Adrenal gland (tissue), 9 donors: ENCODE measurements at regions not wholly inside any gene's neighbourhood (a gene's known extent, or its start where the extent isn't known, plus 50 kb on each side); places are given as distances from the start of the nearest gene placed in this dataset.

Experiments
- DNase-seq, 7 donors: peaks; one replicate each; pipeline ENCODE4 v3.0.0-alpha.2; 2019 to 2020
- H3K27ac ChIP-seq, 5 donors: fragments of 200-600 bp; sonication (generic) in 4 of 5; 1 replicate in 3 of 5; 2 replicates in 2 of 5; pipeline versions ENCODE4 v1.5.1 to v1.8.0; 2016 to 2020; ENCODE audit warnings: mild to moderate bottlenecking in 1 of 5
- H3K27me3 ChIP-seq: fragments of 200-600 bp; 2 replicates; pipeline ENCODE4 v1.8.0; 2021
- H3K36me3 ChIP-seq, 2 donors: fragments of 200-600 bp; replicated peaks in 1 of 2; 1 replicate in 1 of 2; 2 replicates in 1 of 2; pipeline versions ENCODE4 v1.5.1 to v1.8.0; 2018 to 2022
- H3K4me1 ChIP-seq, 2 donors: fragments of 200-600 bp; replicated peaks in 1 of 2; 1 replicate in 1 of 2; 2 replicates in 1 of 2; pipeline versions ENCODE4 v1.5.1 to v1.8.0; 2018 to 2021
- H3K4me3 ChIP-seq, 4 donors: fragments of 200-600 bp; sonication (generic) in 3 of 4; one replicate each; pipeline ENCODE4 v1.5.1; 2016 to 2018
- H3K9me3 ChIP-seq, 3 donors: fragments of 200-600 bp; sonication (generic) in 1 of 3; replicated peaks in 1 of 3; 1 replicate in 2 of 3; 2 replicates in 1 of 3; pipeline versions ENCODE4 v1.5.1 to v1.8.0; 2016 to 2021
- POLR2A ChIP-seq, 2 donors: fragments of 450-650 bp; IDR thresholded peaks; one replicate each; pipeline ENCODE4 v1.6.1; 2017; ENCODE audit warnings: antibody characterized with exemption in 2 of 2, mild to moderate bottlenecking in 2 of 2, moderate library complexity in 1 of 2
- WGBS, 4 donors: extraction: QIAGEN DNeasy Blood & Tissue Kit in 2 of 4; methylation state at CpG; one replicate each; pipeline versions ENCODE4 v1.1.5 to v1.1.7; 2013 to 2017; 5-methylcytosine and 5-hydroxymethylcytosine counted together
- intact Hi-C, 2 donors: fragments of 100-400 bp; cut with DNase I; formaldehyde crosslinking; loops; one replicate each; pipeline versions ENCODE4 v1.14.1 to v1.15.0; 2022 to 2023
- TF ChIP-seq, protein P1 (sequence below), 6 experiments: fragments of 450-650 bp in 4 of 6; fragments of 200-600 bp in 2 of 6; sonication (generic) in 1 of 6; IDR thresholded peaks; 1 replicate in 5 of 6; 2 replicates in 1 of 6; pipeline versions ENCODE4 v1.5.1 to v1.8.0; 2016 to 2021; ENCODE audit warnings: antibody characterized with exemption in 6 of 6, mild to moderate bottlenecking in 2 of 6, moderate library complexity in 1 of 6
- donor health status: healthy with polysubstance abuse.
- donor health status: Bipolar disorder and iron deficiency.
- donor health status: DM: yes; HTN: yes; CAD: no.
- donor health status: DM: no; HTN: no; CAD: no.
- donor health status: DM: no; HTN: no; CAD: no.

DNA sequence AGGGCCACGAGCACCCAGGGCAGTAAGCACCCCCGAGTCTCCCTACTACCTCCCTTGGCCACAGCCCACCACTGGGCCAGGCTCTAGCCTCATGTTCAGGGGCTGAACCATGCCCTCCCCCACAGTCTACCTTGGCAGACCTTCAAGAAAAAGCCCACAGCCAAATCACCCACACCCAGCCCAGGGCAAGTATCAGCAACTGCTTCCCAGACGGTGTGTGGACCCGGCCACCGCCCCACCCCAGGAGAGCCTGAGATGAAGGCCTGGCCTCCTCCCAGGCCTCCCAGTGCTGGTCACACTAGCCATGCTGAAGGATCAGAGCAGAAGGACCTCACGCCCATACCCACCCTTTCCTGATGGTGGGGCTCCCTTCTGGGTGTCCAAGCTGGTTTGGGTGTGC, 92.0 kb upstream of the LINGO1 start:
- H3K4me3 ChIP-seq, result no peak overlapping the region
- H3K27me3 ChIP-seq, result no peaks in the 10 kb centered on the region
- no peaks in the 10 kb centered on the region for H3K9me3 ChIP-seq
- H3K27ac ChIP-seq, result no peak overlapping the region
- H3K36me3 ChIP-seq, result no peaks in the 10 kb centered on the region
- no peak for TF ChIP-seq POLR2A (IDR thresholded peaks at IDR 0.05)
- TF ChIP-seq, protein P1, sequence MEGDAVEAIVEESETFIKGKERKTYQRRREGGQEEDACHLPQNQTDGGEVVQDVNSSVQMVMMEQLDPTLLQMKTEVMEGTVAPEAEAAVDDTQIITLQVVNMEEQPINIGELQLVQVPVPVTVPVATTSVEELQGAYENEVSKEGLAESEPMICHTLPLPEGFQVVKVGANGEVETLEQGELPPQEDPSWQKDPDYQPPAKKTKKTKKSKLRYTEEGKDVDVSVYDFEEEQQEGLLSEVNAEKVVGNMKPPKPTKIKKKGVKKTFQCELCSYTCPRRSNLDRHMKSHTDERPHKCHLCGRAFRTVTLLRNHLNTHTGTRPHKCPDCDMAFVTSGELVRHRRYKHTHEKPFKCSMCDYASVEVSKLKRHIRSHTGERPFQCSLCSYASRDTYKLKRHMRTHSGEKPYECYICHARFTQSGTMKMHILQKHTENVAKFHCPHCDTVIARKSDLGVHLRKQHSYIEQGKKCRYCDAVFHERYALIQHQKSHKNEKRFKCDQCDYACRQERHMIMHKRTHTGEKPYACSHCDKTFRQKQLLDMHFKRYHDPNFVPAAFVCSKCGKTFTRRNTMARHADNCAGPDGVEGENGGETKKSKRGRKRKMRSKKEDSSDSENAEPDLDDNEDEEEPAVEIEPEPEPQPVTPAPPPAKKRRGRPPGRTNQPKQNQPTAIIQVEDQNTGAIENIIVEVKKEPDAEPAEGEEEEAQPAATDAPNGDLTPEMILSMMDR (IDR thresholded peaks at IDR 0.05), result no peak
- intact Hi-C loops, result no loop called here
- DNase-seq, result no peak
- no peaks in the 10 kb centered on the region for H3K4me1 ChIP-seq
- 82 to 88% (median 85%) methylated on average over 2 to 6 of the region's 6 CpGs for WGBS, 4 donors

DNA sequence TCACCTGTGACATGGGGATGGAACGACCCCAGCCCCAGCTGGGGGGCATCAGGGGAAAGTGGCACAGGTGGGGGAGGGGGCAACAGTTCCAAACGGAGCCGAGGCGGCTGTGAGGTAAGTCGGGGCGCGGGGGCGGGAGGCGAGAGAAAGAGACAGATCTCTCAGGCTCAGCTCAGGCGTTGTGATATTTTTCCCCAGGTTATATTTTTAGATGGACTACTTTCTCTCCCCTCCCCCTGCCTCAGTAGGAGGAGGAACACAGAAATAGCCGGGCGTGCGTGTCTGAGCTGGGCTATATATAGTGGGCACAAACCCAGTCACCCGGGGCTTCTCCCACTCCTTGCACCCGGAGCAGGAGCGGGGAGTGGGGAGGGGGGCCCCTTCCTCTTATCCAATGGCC, 91.0 kb upstream of the LINGO1 start:
- DNase-seq, result no peak
- Histone ChIP-seq H3K4me3 (no peak overlapping the region), H3K9me3 (no peaks in the 10 kb centered on the region), H3K27ac (no peak overlapping the region), H3K27me3 (no peaks in the 10 kb centered on the region), H3K36me3 (no peaks in the 10 kb centered on the region), H3K4me1 (no peaks in the 10 kb centered on the region)
- 70 to 77% (median 72%) methylated on average over 14 to 16 of the region's 16 CpGs for WGBS, 4 donors
- intact Hi-C loops, result no loop called here
- TF ChIP-seq POLR2A (IDR thresholded peaks at IDR 0.05), result no peak
- TF ChIP-seq, protein P1 (IDR thresholded peaks at IDR 0.05), result no peak

DNA sequence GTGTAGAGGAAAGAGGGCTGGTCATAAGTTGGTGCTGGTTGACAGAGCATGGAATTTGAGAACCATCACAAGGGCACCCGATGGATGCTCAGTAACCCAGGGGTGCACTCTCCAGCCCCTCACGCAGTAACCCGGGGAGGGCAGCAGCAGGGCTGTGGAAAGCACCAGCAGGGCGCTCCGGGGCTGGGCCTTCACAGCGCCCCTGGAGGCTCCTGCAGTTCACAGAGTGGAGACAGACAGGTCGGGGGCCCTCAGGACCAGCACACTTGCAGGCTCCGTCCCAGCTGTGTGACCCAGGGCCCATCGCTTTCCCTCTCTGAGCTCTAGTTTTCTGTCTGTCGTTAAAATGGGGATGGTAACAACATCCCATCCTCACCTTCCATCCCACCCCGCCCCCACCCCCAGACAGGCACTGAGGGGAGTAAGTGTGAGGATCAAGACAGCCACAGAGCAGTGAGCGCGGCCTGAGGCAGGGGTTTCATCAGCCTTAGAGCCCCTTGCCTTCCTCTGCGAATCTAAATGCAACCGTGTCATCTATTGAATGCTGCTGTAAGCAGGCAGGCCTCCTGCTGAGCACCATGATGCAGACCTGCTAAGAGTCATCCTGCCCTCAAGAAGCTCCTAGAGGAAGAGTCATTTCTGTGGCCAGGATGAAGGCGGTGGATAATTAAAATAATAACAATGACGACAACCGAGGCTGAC, 90.2 kb upstream of the LINGO1 start:
- no peaks in the 10 kb centered on the region for H3K9me3 ChIP-seq
- H3K27me3 ChIP-seq, result no peaks in the 10 kb centered on the region
- WGBS, 4 donors, result 75 to 81% (median 77%) methylated on average over 9 to 18 of the region's 18 CpGs
- TF ChIP-seq, protein P1 (IDR thresholded peaks at IDR 0.05), result no peak
- no peak for TF ChIP-seq POLR2A (IDR thresholded peaks at IDR 0.05)
- H3K36me3 ChIP-seq, result no peaks in the 10 kb centered on the region
- no peak overlapping the region for H3K27ac ChIP-seq
- intact Hi-C loops, result no loop called here
- H3K4me3 ChIP-seq, result no peak overlapping the region
- H3K4me1 ChIP-seq, result no peaks in the 10 kb centered on the region
- DNase-seq, result no peak

DNA sequence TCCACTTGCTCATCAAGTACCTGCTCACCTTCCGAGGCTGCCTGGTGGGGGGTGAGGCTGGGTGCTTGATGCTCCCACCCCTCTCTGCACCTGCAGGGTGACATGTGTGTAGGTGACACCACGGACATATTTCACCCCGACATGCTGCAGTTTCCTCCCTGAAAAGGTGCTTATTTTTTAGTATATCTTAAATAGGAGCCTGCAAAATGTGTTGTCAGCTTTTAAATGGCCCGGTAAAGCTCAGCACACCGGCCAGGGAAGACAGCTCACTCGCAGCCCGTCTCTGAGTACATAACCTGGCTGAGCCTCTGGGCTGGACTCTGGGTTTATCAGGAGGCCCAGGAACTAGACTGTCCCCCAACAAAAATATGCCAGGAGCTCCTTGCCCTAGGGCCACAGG, 89.3 kb upstream of the LINGO1 start:
- TF ChIP-seq, protein P1 (IDR thresholded peaks at IDR 0.05), result no peak
- TF ChIP-seq POLR2A (IDR thresholded peaks at IDR 0.05), result no peak
- WGBS, 4 donors, result 68 to 78% (median 72%) methylated on average over 6 to 7 of the region's 7 CpGs
- Histone ChIP-seq H3K27ac (no peak overlapping the region), H3K9me3 (no peaks in the 10 kb centered on the region), H3K4me3 (no peak overlapping the region), H3K4me1 (no peaks in the 10 kb centered on the region), H3K36me3 (no peaks in the 10 kb centered on the region), H3K27me3 (peaks cover 5% of the 10 kb centered on the region)
- intact Hi-C loops, result no loop called here
- no peak for DNase-seq
